ENCODE measurements at regions not wholly inside any gene's neighbourhood (a gene's known extent, or its start where the extent isn't known, plus 50 kb on each side); places are given as distances from the start of the nearest gene placed in this dataset.

GRCh38 chr2:237259201-237259600, 154.8 kb downstream of the COL6A3 start:
- H2BK5ac ChIP-seq (ENCODE audit: low read length) = no peak overlapping the region
- no peak overlapping the region for H3K4ac ChIP-seq (ENCODE audit: low read depth, low read length)
- no peak overlapping the region for H3K4me3 ChIP-seq (ENCODE audit: low read length)
- no peaks in the 10 kb centered on the region for H3K27me3 ChIP-seq (ENCODE audit: insufficient read depth, low read length, poor library complexity)
- H4K5ac ChIP-seq (ENCODE audit: low read length) = no peak overlapping the region
- no peak overlapping the region for H2BK15ac ChIP-seq (replicated peaks; ENCODE audit: low read depth)
- H3K9ac ChIP-seq (ENCODE audit: low read length) = no peak overlapping the region
- H3K27ac ChIP-seq (ENCODE audit: low read depth, low read length) = no peak overlapping the region
- H3K56ac ChIP-seq (ENCODE audit: low read length) = no peak overlapping the region
- H3K79me2 ChIP-seq (ENCODE audit: control insufficient read depth, insufficient read depth, low read length) = no peaks in the 10 kb centered on the region
- H2AK5ac ChIP-seq (ENCODE audit: low read length) = no peak overlapping the region
- no peaks in the 10 kb centered on the region for H3K4me1 ChIP-seq (ENCODE audit: control insufficient read depth, low read depth, low read length)
- H2BK120ac ChIP-seq (ENCODE audit: low read depth, low read length) = no peak overlapping the region
- H3K36me3 ChIP-seq (ENCODE audit: control insufficient read depth, insufficient read depth, low read length) = no peaks in the 10 kb centered on the region
- no peak overlapping the region for H3K18ac ChIP-seq (ENCODE audit: low read length)
- H4K8ac ChIP-seq (ENCODE audit: low read depth, low read length) = no peak overlapping the region
- no peak overlapping the region for H3K4me2 ChIP-seq (ENCODE audit: low read length)
- no peak overlapping the region for H3K23ac ChIP-seq (ENCODE audit: low read length)
- WGBS (ENCODE audit: extremely low coverage, insufficient coverage, low lambda C conversion rate) = no CpG with 5 or more reads among the region's 4 CpGs
- DNase-seq = no peak
- H3K79me1 ChIP-seq (ENCODE audit: low read length) = no peaks in the 10 kb centered on the region

DNA sequence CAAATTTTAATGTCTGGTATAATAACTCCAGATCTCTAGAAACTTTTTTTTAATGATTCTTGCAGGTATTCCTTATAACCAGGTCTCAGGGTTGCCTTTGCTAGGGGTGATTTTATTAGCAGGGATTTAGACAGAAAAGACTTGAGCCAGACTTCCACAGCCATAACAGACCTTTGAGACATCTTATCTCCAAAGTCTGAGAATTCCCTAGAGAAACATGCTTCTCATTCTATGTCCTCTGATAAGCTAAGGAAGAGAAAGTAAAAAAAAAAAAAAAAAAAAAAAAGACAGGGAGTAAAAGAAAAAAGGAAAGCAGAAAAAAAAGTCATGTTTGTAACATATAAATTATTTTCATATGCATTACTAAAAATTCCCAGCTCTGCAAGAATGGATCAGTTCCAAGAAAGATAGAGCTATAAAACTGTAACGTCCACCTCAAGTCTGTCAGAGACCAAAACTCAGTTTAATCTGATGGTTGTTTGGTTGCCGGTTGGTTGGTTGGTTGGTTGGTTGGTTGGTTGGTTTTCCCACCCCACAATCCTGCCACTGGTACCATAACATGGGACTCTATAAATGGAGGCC, 153.8 kb downstream of the COL6A3 start:
- Histone ChIP-seq H3K36me3 (ENCODE audit: control insufficient read depth, insufficient read depth, low read length) (no peaks in the 10 kb centered on the region), H3K79me2 (ENCODE audit: control insufficient read depth, insufficient read depth, low read length) (no peaks in the 10 kb centered on the region), H3K9ac (ENCODE audit: low read length) (no peak overlapping the region), H2BK120ac (ENCODE audit: low read depth, low read length) (no peak overlapping the region), H3K4ac (ENCODE audit: low read depth, low read length) (no peak overlapping the region), H3K4me2 (ENCODE audit: low read length) (no peak overlapping the region), H2AK5ac (ENCODE audit: low read length) (no peak overlapping the region), H2BK5ac (ENCODE audit: low read length) (no peak overlapping the region), H2BK15ac (replicated peaks; ENCODE audit: low read depth) (no peak overlapping the region), H4K5ac (ENCODE audit: low read length) (no peak overlapping the region), H3K27me3 (ENCODE audit: insufficient read depth, low read length, poor library complexity) (no peaks in the 10 kb centered on the region), H3K79me1 (ENCODE audit: low read length) (no peaks in the 10 kb centered on the region), H3K23ac (ENCODE audit: low read length) (no peak overlapping the region), H4K8ac (ENCODE audit: low read depth, low read length) (no peak overlapping the region), H3K4me3 (ENCODE audit: low read length) (no peak overlapping the region), H3K56ac (ENCODE audit: low read length) (no peak overlapping the region), H3K4me1 (ENCODE audit: control insufficient read depth, low read depth, low read length) (no peaks in the 10 kb centered on the region), H3K27ac (ENCODE audit: low read depth, low read length) (no peak overlapping the region), H3K18ac (ENCODE audit: low read length) (no peak overlapping the region)
- DNase-seq = no peak
- WGBS (ENCODE audit: extremely low coverage, insufficient coverage, low lambda C conversion rate) = no CpG with 5 or more reads among the region's 2 CpGs

DNA sequence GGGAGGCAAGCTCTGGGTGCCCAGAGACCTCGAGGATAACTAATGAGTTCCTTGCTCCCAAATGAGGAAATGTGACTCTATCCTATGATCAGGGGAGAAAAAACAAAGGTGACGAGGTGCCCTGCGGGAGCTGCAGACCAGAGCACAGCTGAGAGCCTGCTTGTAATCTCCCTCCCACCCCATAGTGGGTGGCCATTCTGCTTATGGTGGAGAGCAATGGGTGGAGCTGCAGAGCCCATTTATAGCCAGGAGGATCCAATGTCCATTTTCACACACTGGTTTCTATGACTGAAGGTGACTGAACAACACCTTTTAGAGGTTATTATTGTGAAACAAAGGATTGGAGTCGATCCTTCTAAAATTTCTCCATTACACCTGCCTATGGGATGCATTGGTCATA, 153.3 kb downstream of the COL6A3 start:
- Histone ChIP-seq H3K27ac (ENCODE audit: low read depth, low read length) (no peak overlapping the region), H3K27me3 (ENCODE audit: insufficient read depth, low read length, poor library complexity) (no peaks in the 10 kb centered on the region)

GRCh38 chr2:237261327-237261726, 152.6 kb downstream of the COL6A3 start:
- no peak overlapping the region for H3K18ac ChIP-seq (ENCODE audit: low read length)
- H3K4ac ChIP-seq (ENCODE audit: low read depth, low read length) = no peak overlapping the region
- H3K79me2 ChIP-seq (ENCODE audit: control insufficient read depth, insufficient read depth, low read length) = no peaks in the 10 kb centered on the region
- no peak overlapping the region for H2BK5ac ChIP-seq (ENCODE audit: low read length)
- H3K9ac ChIP-seq (ENCODE audit: low read length) = no peak overlapping the region
- no peaks in the 10 kb centered on the region for H3K79me1 ChIP-seq (ENCODE audit: low read length)
- no peaks in the 10 kb centered on the region for H3K27me3 ChIP-seq (ENCODE audit: insufficient read depth, low read length, poor library complexity)
- no peak overlapping the region for H3K27ac ChIP-seq (ENCODE audit: low read depth, low read length)
- H2BK15ac ChIP-seq (replicated peaks; ENCODE audit: low read depth) = no peak overlapping the region
- WGBS (ENCODE audit: extremely low coverage, insufficient coverage, low lambda C conversion rate) = no CpG with 5 or more reads among the region's 3 CpGs
- no peak overlapping the region for H4K5ac ChIP-seq (ENCODE audit: low read length)
- H2BK120ac ChIP-seq (ENCODE audit: low read depth, low read length) = no peak overlapping the region
- no peaks in the 10 kb centered on the region for H3K4me1 ChIP-seq (ENCODE audit: control insufficient read depth, low read depth, low read length)
- H3K4me3 ChIP-seq (ENCODE audit: low read length) = no peak overlapping the region
- no peak overlapping the region for H4K8ac ChIP-seq (ENCODE audit: low read depth, low read length)
- H3K56ac ChIP-seq (ENCODE audit: low read length) = no peak overlapping the region
- no peak overlapping the region for H2AK5ac ChIP-seq (ENCODE audit: low read length)
- H3K23ac ChIP-seq (ENCODE audit: low read length) = no peak overlapping the region
- no peak overlapping the region for H3K4me2 ChIP-seq (ENCODE audit: low read length)
- H3K36me3 ChIP-seq (ENCODE audit: control insufficient read depth, insufficient read depth, low read length) = no peaks in the 10 kb centered on the region
- no peak for DNase-seq

More for the DNA sequence above, 153.3 kb downstream of the COL6A3 start:
- H3K56ac ChIP-seq (ENCODE audit: low read length) = no peak overlapping the region
- H2BK5ac ChIP-seq (ENCODE audit: low read length) = no peak overlapping the region
- no peaks in the 10 kb centered on the region for H3K36me3 ChIP-seq (ENCODE audit: control insufficient read depth, insufficient read depth, low read length)
- DNase-seq = no peak
- H3K79me1 ChIP-seq (ENCODE audit: low read length) = no peaks in the 10 kb centered on the region
- H4K5ac ChIP-seq (ENCODE audit: low read length) = no peak overlapping the region
- no peak overlapping the region for H2BK15ac ChIP-seq (replicated peaks; ENCODE audit: low read depth)
- no peak overlapping the region for H2AK5ac ChIP-seq (ENCODE audit: low read length)
- H3K18ac ChIP-seq (ENCODE audit: low read length) = no peak overlapping the region
- H4K8ac ChIP-seq (ENCODE audit: low read depth, low read length) = no peak overlapping the region
- no peaks in the 10 kb centered on the region for H3K4me1 ChIP-seq (ENCODE audit: control insufficient read depth, low read depth, low read length)
- no peak overlapping the region for H3K9ac ChIP-seq (ENCODE audit: low read length)
- H2BK120ac ChIP-seq (ENCODE audit: low read depth, low read length) = no peak overlapping the region
- H3K4me3 ChIP-seq (ENCODE audit: low read length) = no peak overlapping the region
- H3K23ac ChIP-seq (ENCODE audit: low read length) = no peak overlapping the region
- H3K4ac ChIP-seq (ENCODE audit: low read depth, low read length) = no peak overlapping the region
- no peaks in the 10 kb centered on the region for H3K79me2 ChIP-seq (ENCODE audit: control insufficient read depth, insufficient read depth, low read length)
- H3K4me2 ChIP-seq (ENCODE audit: low read length) = no peak overlapping the region
- no CpG with 5 or more reads among the region's 4 CpGs for WGBS (ENCODE audit: extremely low coverage, insufficient coverage, low lambda C conversion rate)

DNA sequence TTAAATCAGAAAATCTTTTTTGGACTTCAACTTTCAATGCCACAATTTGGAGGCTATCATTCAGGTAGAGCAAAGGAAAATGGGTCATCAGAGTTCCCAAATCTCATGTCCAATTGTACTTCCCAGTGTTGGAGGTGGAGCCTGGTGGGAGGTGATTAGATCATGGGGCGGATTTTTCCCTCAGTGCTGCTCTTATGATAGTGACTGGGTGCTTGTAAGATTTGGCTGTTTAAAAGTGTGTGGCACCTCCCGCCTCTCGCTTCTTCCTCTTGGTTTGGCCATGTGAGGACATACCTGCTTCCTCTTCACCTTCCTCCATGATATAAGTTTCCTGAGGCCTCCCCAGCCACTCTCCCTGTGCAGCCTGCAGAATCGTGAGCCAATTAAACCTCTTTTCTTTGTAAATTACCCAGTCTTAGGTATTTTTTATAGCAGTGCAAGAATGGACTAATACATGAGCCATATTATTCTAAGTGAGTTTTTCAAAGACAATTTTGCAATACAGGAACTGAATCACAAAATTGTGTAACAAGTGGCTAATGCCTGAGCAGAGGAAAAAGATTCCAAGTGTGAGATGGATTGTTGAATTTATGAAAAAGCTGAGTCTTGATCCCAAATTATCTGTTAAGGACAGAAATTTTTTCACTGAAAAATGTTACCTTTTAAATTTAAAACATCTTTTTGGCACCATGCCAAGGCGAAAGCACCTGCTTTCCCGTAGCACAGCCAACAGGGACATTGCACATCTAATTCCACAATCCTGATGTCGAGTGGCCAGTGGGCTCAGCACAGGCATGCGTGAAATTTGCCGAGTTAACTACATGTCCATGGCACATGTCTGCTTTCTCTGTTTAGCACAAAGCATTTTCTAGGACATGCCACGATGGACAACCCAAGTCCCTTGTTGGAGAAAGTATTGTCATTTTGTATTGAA, 150.9 kb downstream of the COL6A3 start:
- Histone ChIP-seq H3K56ac (ENCODE audit: low read length) (no peak overlapping the region), H3K4me3 (ENCODE audit: low read length) (no peak overlapping the region), H3K9ac (ENCODE audit: low read length) (no peak overlapping the region), H3K27me3 (ENCODE audit: insufficient read depth, low read length, poor library complexity) (no peaks in the 10 kb centered on the region), H3K23ac (ENCODE audit: low read length) (no peak overlapping the region), H3K36me3 (ENCODE audit: control insufficient read depth, insufficient read depth, low read length) (no peaks in the 10 kb centered on the region), H3K4me1 (ENCODE audit: control insufficient read depth, low read depth, low read length) (no peaks in the 10 kb centered on the region), H4K8ac (ENCODE audit: low read depth, low read length) (no peak overlapping the region), H3K18ac (ENCODE audit: low read length) (no peak overlapping the region), H2AK5ac (ENCODE audit: low read length) (no peak overlapping the region), H3K4ac (ENCODE audit: low read depth, low read length) (no peak overlapping the region), H3K4me2 (ENCODE audit: low read length) (no peak overlapping the region), H2BK15ac (replicated peaks; ENCODE audit: low read depth) (no peak overlapping the region), H2BK5ac (ENCODE audit: low read length) (no peak overlapping the region), H3K27ac (ENCODE audit: low read depth, low read length) (no peak overlapping the region), H4K5ac (ENCODE audit: low read length) (no peak overlapping the region), H2BK120ac (ENCODE audit: low read depth, low read length) (no peak overlapping the region), H3K79me2 (ENCODE audit: control insufficient read depth, insufficient read depth, low read length) (no peaks in the 10 kb centered on the region), H3K79me1 (ENCODE audit: low read length) (no peaks in the 10 kb centered on the region)
- WGBS (ENCODE audit: extremely low coverage, insufficient coverage, low lambda C conversion rate) = no CpG with 5 or more reads among the region's 10 CpGs
- no peak for DNase-seq
